ENCODE measurements at regions not wholly inside any gene's neighbourhood (a gene's known extent, or its start where the extent isn't known, plus 50 kb on each side); places are given as distances from the start of the nearest gene placed in this dataset.

DNA sequence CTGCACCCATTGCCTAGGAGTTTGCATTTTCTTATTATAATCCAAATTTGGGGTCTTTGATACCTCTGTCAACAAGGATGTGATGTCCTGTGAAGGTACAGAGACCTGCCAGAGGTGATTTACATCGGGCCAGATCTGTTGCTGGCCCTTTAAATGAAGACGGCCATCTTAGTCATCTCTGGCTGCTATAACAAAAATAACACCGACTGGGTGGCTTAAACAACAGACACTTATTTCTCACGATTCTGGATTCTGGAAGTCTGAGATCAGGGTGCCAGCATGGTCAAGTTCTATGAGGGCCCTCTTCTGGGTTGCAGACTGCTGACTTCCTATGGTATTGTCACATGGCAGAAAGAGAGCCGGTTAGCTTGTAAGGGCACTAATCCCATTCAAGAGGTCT lies 75.7 kb downstream of the F11 start:
- Histone ChIP-seq H3K9me1 (ENCODE audit: control insufficient read depth, extremely low read depth, insufficient read depth, low read length) (no peaks in the 10 kb centered on the region), H3K27me3 (ENCODE audit: control insufficient read depth, extremely low read depth, insufficient read depth, low read length) (no peaks in the 10 kb centered on the region), H3K4me1 (ENCODE audit: control insufficient read depth, extremely low read depth, insufficient read depth, low read length) (no peaks in the 10 kb centered on the region), H3K27ac (ENCODE audit: control insufficient read depth, insufficient read depth, low read length) (no peak overlapping the region), H3K4me2 (ENCODE audit: control insufficient read depth, extremely low read depth, insufficient read depth, low read depth, low read length) (no peak overlapping the region), H2AFZ (ENCODE audit: control insufficient read depth, low read length) (no peak overlapping the region), H4K20me1 (ENCODE audit: control insufficient read depth, extremely low read depth, insufficient read depth, low read length) (no peaks in the 10 kb centered on the region), H3K36me3 (ENCODE audit: control insufficient read depth in 2 of 2, extremely low read depth in 1 of 2, insufficient read depth in 2 of 2, low read length in 2 of 2) (no peaks in the 10 kb centered on the region), H3K9ac (ENCODE audit: control insufficient read depth, extremely low read depth, insufficient read depth, low read length) (no peak overlapping the region), H3K4me3 (ENCODE audit: control insufficient read depth in 2 of 3, extremely low read depth in 1 of 3, insufficient read depth in 2 of 3, low read depth in 1 of 3, low read length in 3 of 3) (no peak overlapping the region), H3K9me3 (ENCODE audit: control insufficient read depth, low read depth, low read length) (no peaks in the 10 kb centered on the region), H3K79me2 (ENCODE audit: control insufficient read depth, insufficient read depth, low read length) (no peaks in the 10 kb centered on the region)
- dilution Hi-C loops (cut with MboI; ENCODE audit: extremely low pct_ligation_motif_present, low sequenced_read_pairs), result no loop called here
- DNase-seq (ENCODE audit: low read depth, low spot score) (no peak), FAIRE-seq (no peak)
- TF ChIP-seq, protein P1, sequence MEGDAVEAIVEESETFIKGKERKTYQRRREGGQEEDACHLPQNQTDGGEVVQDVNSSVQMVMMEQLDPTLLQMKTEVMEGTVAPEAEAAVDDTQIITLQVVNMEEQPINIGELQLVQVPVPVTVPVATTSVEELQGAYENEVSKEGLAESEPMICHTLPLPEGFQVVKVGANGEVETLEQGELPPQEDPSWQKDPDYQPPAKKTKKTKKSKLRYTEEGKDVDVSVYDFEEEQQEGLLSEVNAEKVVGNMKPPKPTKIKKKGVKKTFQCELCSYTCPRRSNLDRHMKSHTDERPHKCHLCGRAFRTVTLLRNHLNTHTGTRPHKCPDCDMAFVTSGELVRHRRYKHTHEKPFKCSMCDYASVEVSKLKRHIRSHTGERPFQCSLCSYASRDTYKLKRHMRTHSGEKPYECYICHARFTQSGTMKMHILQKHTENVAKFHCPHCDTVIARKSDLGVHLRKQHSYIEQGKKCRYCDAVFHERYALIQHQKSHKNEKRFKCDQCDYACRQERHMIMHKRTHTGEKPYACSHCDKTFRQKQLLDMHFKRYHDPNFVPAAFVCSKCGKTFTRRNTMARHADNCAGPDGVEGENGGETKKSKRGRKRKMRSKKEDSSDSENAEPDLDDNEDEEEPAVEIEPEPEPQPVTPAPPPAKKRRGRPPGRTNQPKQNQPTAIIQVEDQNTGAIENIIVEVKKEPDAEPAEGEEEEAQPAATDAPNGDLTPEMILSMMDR (optimal IDR thresholded peaks at IDR 0.05 in 1 of 3, IDR thresholded peaks at IDR 0.05 in 1 of 3, conservative IDR thresholded peaks at IDR 0.05 in 1 of 3; ENCODE audit: extremely low read depth in 1 of 3, insufficient read depth in 2 of 3, low read length in 3 of 3), result no peak
- no peak for TF ChIP-seq EZH2 (IDR thresholded peaks at IDR 0.05; ENCODE audit: low read length)
